GM04504 (cell line): ENCODE measurements at regions not wholly inside any gene's neighbourhood (a gene's known extent, or its start where the extent isn't known, plus 50 kb on each side); places are given as distances from the start of the nearest gene placed in this dataset.

ENCODE experiments used
- DNase-seq: peaks from one replicate; pipeline ENCODE4 v3.0.0-alpha.2; 2012; ENCODE audit warnings: low read depth

DNA sequence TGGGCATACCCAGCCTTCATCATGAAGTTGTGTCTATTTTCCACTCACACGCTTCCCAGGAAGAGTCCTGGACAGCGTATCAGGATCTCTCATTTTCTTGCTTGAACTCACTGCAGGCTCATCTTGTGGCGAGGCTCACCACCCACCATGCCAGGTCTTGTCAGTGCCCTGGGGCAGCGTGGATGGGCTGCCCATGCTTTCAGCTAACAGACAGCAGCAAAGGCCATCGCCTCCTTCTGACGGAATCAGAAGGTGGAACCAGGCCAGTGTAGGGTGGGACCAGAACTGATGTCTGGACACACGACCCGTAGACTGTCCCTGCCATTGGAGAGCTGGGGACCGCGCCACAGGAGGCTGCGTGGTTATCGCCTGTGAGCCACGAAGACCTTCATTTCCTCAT lies 169.4 kb downstream of the FOXL1 start:
- no peak for DNase-seq

DNA sequence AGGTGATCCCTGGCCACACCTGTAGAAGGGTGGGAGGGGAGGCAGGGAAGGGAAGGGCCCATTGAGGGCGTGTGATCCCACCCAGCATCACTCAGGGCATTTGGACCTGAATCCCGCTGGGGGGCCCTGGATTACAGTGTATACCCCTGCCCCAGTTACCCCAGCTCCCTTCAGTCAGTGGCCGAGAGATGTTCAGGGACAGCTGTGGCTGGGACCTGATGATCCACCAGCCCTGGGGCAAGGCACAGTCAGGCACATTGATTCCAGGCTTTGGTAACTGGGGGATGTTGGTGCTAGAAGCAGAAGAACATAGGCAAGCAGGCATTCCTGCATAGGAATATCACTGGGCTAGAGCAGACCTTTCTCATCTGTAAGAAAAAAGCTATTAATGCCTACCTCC lies 170.3 kb downstream of the FOXL1 start:
- no peak for DNase-seq

- DNase-seq = no peak
Observed at GRCh38 chr16:86751076-86752030, 173.0 kb downstream of the FOXL1 start.

GRCh38 chr16:86752582-86753175 lies 174.3 kb downstream of the FOXL1 start:
- DNase-seq = no peak

DNA sequence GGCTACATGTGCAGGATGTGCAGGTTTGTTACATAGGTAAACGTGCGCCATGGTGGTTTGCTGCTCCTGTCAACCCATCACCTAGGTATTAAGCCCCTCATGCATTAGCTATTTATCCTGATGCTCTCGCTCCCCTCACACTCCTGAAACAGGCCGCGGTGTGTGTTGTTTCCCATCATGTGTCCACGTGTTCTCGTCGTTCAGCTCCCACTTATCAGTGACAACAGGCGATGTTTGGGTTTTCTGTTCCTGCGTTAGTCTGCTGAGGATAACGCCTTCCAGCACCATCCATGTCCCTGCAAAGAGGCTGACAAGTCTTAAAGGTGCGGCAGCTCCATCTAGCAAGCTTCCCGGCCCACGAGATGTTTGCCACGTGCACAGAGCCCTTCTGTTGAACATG lies 175.1 kb downstream of the FOXL1 start:
- DNase-seq = no peak

DNA sequence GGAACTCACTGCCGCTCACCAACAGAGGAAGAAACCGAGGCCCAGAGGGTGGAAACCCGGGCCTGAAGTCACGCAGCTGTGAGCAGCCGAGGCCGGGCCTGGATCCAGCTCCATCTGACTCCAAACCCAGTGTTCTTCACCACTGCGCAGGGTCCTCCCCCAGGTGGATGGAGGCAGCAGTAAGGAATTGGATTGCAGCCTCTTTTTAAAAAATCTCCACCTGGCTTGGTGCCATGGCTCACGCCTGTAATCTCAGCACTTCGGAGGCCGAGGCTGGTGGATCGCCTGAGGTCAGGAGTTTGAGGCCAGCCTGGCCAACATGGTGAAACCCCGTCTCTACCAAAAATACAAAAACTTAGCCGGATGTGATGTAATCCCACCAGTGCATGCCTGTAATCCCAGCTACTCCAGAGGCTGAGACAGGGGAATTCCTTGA lies 177.2 kb downstream of the FOXL1 start:
- DNase-seq = no peak

GRCh38 chr16:86756882-86757703 lies 178.7 kb downstream of the FOXL1 start:
- no peak for DNase-seq

- no peak for DNase-seq
Observed at GRCh38 chr16:86757704-86758040, 179.3 kb downstream of the FOXL1 start.

GRCh38 chr16:86758932-86759331 lies 180.6 kb downstream of the FOXL1 start:
- DNase-seq = no peak

GRCh38 chr16:86761111-86762031 lies 183.0 kb downstream of the FOXL1 start:
- no peak for DNase-seq

- no peak for DNase-seq
Observed at GRCh38 chr16:86762095-86762494, 183.7 kb downstream of the FOXL1 start.

GRCh38 chr16:86763819-86764218 lies 185.5 kb downstream of the FOXL1 start:
- no peak for DNase-seq

DNA sequence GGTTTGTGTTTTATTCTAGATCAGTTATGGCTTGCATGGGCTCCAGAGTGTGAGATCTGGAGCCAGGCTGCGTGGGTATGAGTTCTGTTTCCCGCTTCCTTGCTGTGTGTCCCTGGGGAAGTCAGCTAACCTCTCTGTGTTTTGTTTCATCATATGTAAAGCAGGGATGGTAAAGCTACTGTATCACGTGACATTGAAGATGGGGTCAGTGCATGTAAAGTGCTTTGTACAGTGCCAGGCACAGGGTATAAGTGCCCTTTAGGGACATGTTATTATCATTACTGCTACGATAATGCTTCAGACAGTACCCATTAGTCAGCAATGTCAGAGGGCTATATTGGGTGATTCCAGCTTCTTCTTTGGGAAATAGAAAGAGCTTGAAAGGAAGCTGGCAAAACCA lies 186.2 kb downstream of the FOXL1 start:
- DNase-seq = no peak

GRCh38 chr16:86765389-86766026 lies 187.2 kb downstream of the FOXL1 start:
- DNase-seq = no peak

GRCh38 chr16:86766700-86767099 lies 188.4 kb downstream of the FOXL1 start:
- no peak for DNase-seq

GRCh38 chr16:86768228-86768791 lies 190.0 kb downstream of the FOXL1 start:
- DNase-seq = no peak

- no peak for DNase-seq
Observed at GRCh38 chr16:86768999-86769398, 190.7 kb downstream of the FOXL1 start.

GRCh38 chr16:86771506-86772460 lies 193.4 kb downstream of the FOXL1 start:
- no peak for DNase-seq

- DNase-seq = no peak
Observed at GRCh38 chr16:86772671-86773353, 194.5 kb downstream of the FOXL1 start.
